GM18517 (cell line): ENCODE measurements at regions not wholly inside any gene's neighbourhood (a gene's known extent, or its start where the extent isn't known, plus 50 kb on each side); places are given as distances from the start of the nearest gene placed in this dataset.
"Not testable (repeated sequence)": the region's sequence is repeated elsewhere in the genome, so short reads cannot be mapped to it uniquely, and the experiment has no call there.

Experiments used
- ATAC-seq: cut with Tn5 transposase; IDR thresholded peaks from one replicate; pipeline ENCODE4 v1.9.1; 2021; ENCODE audit warnings: mild to moderate bottlenecking, moderate library complexity; ENCODE audit not compliant: unreplicated experiment

DNA sequence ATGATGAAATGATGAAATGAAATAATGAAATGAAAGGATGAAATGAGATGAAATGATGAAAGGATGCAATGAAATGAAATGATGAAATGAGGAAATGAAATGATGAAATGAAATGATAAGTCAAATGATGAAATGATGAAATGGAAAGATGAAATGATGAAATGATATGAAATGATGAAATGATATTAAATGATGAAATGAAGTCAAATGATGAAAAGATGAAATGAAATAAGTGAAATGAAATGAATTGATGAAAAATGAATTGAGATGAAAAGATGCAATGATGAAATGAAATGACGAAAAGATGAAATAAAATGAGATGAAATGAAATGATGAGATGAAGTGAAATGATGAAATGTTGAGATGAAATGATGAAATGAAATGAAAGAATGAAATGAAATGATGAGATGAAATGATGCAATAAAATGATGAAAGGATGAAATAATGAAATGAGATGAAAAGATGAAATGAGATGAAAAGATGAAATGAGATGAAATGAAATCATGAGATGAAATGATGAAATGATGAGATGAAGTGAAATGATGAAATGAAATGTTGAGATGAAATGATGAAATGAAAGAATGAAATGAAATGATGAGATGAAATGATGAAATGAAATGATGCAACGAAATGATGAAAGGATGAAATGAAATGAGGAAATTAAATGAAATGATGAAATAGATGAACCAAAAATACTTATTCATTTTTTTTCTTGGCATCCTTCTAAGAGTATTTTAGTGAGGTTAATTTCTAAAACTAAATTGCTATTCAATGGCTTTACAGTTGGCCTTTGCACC, 139.8 kb upstream of the ERV3-1 start:
- not testable (repeated sequence) for ATAC-seq

DNA sequence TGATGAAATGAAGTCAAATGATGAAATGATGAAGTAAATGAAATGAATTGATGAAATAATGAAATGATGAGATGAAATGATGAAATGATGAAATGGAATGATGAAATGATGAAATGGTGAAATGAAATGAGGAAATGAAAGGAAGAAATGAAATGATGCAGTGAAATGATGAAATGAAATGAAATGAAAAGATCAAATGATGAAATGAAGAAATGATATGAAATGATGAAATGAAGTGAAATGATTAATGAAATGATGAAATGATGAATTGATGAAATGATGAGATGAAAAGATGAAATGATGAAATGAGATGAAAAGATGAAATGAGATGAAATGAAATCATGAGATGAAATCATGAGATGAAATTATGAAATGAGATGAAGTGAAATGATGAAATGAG, 139.2 kb upstream of the ERV3-1 start:
- not testable (repeated sequence) for ATAC-seq

DNA sequence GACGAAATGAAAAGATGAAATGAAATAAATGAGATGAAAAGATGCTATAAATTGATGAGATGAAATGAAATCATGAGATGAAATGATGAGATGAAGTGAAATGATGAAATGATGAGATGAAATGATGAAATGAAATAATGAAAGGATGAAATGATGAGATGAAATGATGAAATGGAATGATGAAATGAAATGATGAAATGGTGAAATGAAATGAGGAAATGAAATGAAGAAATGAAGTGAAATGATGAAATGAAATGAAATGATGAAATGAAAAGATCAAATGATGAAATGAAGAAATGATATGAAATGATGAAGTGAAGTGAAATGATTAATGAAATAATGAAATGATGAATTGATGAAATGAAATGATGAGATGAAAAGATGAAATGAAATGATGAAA, 138.5 kb upstream of the ERV3-1 start:
- not testable (repeated sequence) for ATAC-seq

DNA sequence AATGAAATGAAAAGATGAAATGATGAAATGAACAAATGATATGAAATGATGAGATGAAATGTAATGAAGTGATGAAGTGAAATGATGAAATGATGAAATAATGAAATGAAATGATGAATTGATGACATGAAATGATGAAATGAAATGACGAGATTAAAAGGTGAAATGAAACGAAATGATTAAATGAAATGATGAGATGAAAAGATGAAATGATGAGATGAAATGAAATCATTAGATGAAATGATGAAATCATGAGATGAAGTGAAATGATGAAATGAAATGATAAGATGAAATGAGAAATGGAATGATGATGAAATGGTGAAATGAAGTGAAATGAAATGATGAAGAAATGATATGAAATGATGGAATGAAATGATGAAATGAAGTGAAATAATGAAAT, 138.1 kb upstream of the ERV3-1 start:
- not testable (repeated sequence) for ATAC-seq

DNA sequence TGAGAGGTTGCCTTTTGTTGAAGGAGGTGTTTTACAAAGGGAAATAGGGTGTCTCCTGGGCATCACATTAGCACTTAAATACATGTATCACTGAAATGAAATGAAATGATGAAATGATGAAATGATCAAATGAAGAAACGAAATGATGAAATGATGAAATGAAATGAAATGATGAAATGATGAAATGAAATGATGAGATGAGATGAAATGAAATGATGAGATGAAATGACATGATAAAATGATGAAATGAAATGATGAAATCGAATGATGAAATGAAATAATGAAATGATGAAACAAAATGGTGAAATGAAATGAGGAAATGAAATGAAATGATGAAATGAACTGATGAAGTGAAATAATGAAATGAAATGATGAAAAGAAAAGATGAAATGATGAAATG, 137.6 kb upstream of the ERV3-1 start:
- not testable (repeated sequence) for ATAC-seq

DNA sequence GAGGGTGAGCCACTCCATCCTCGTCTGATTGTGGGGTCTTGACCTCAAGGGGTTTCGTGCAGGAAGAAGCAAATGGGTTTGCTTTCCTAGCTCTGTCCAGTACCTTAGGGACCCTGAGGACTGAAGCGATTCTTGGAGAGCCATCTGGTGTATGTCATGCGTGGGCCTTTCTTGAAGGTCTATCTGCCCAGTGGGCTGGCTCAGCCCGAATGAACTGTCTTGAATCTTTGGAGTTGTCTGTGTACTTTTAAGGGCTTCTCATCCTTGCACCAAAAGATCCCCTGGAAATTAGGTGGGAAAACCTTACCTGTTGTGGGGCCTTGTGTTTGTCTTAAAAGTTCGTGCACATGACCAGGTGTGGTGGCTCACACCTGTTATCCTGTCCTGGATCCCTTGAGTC, 135.4 kb upstream of the ERV3-1 start:
- ATAC-seq: not testable (repeated sequence)

DNA sequence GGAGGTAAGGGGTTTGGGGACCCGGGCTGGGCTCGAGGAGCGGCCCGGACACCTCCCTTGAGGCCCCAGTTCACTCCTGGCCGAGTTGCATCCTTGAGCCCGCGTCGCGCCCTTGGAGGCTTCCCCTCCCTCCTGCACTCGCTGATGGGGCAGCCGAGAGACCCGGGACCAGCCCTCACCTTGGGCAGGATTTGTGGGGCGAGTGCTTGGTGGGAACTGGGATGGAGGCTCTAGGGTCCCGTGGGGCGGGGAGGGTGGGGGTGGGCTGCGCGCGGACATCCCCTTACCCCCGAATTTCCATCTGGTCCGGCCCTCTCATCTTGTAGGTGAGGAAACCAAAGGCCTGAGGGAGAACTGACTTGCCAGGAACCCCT, 134.9 kb upstream of the ERV3-1 start:
- ATAC-seq: not testable (repeated sequence)

DNA sequence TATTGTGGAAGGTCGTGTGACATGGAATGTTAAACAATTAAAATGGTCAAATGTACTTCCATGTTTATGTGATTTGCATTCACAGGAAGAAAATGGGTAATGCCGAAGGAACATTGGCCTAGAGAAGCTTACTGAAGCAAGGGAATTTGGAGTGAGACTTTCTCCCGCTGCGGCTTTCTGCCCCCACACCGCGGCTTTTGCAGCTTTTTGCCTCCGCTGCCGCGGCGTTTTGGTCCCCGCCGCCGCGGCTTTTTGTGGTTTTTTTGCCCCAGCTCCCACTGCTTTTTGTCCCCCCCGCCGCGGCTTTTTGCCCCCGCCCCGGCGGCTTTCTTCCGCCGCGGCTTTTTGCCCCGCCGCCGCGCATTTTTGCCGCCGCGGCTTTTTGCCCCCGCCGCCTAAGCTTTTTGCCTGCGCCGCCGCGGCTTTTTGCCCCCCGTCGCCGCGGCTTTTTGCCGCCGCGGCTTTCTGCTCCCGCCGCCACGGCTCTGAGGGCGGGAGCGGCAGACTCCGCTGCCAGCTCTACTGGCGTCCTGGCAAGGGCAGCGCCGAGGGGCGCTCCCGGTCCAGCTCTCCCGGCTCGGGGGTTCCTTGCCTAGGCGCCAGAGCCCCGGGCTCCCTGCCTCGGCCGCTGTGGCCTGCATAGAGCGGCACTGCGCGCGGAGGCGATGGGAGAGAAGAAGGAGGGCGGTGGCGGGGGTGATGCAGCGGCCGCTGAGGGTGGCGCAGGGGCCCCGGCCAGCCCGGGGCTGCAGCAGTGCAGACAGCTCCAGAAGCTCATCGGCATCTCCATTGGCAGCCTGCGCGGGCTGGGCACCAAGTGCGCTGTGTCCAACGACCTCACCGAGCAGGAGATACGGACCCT, 134.3 kb upstream of the ERV3-1 start:
- not testable (repeated sequence) for ATAC-seq

DNA sequence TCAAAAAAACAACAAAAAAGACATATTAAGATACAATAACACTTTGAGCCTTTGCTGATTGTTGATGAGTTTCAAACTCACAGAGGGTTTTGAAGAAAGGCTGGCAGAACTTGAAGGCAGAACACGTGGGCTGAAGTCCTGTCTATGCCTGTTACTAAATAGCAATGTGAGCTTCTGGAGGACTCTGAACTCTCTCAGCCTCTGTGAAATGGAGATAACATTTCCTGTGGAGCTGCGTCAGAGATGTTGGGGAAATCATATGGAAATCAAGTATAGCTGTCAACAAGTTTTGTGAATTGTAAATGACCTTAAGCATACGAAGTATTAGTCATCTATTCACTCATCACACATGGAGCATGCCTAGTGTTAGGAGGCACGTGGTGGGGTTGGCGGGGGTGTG, 130.4 kb upstream of the ERV3-1 start:
- not testable (repeated sequence) for ATAC-seq

DNA sequence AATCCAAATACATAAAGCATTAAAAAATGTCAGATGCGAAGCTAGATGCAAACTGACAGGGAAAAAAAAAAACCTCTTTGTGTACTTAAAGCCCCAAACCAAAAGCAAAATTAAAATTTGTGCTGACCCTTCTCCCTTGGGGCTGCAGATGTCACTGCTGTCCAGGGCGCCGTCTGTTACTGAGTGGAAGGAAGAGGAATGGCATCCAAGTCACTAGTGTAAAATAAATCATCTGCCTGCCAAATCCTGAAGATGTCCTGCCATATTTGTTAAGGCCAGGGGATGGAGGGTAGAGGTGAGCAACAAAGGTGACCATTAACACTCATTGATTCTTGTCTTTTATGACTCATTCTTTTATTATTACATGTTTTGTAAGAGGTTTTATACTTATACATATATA, 126.6 kb upstream of the ERV3-1 start:
- not testable (repeated sequence) for ATAC-seq

DNA sequence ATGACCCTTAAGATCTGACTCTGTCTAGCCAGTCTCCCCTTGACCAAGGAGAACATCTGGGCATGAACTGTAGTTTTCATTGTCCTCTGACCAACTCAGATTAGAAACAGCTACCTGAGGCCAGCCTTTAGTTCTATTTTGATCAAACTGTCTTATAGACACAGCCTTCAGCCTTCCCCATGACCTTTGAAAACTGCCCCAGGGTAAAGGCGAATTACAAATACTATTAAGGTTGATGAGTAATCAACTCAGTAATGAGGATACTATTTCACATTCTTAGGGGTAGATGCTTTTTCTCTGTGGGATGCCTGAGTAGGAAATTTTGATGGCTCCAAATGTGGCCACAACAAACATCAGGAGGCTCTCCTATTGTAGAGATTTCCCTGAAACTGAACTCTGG, 125.8 kb upstream of the ERV3-1 start:
- not testable (repeated sequence) for ATAC-seq

DNA sequence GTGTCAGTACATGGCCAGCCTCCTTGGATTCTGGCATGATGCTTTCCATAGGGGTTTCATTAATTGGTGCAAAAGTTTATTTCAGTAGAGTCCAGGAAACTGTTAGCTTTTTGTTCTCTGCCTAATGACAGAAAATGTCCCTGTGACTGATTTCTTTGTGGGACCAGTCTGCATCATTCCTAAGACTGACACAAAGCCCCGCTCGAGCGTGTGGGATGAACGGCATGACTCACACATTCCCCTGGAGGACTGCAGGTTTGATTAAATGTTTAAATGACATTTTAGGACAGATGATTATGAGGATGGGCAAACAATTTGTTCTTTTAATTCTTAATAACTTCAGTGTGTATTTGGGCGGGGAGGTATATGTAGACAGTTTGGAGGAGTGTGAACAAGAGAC, 120.9 kb upstream of the ERV3-1 start:
- ATAC-seq: not testable (repeated sequence)

DNA sequence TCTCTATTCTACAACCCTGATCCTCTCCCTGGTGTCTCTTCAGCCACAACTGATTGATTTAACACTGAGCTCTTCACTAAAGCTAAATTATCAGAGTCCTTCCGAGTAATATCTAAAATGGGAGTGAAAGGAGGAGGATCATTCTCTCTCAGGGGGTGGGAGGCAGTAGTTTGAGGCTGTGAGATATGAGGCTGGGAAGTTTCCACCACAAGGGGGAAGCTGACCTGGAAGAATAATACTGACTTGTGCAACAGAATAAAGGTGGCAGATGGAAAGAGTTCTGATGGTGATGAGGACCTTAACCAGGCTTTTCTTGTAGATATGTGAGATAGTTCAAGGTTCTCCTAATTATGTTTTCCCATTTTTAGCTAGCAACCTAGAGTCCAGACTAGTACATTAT, 118.1 kb upstream of the ERV3-1 start:
- ATAC-seq: not testable (repeated sequence)

DNA sequence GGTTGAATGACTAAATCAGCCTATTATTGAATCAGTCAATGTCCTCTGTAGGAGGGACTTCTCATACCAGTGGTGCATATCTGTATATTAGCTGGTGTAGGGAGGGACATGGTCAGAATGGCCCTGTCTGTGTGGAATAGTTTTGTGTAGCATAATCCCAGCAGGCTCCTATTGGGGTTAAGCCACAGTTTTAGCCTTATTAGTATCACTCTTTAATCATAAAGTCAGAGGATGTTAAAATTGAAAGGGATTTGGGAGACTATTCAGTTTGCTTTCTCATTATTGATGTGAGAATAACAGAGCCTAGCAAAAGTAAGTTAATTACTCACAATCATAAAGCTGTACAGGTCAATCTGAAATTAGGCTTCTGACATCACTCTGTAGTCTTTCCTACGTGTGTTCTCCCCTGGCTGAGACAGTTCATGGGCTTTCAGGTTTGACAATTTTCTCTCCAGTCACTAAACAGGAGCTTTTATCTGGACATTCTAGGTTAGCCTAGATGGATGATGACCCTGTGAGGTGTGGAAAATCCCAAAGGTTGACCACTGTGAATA, 99.2 kb upstream of the ERV3-1 start:
- ATAC-seq: not testable (repeated sequence)

DNA sequence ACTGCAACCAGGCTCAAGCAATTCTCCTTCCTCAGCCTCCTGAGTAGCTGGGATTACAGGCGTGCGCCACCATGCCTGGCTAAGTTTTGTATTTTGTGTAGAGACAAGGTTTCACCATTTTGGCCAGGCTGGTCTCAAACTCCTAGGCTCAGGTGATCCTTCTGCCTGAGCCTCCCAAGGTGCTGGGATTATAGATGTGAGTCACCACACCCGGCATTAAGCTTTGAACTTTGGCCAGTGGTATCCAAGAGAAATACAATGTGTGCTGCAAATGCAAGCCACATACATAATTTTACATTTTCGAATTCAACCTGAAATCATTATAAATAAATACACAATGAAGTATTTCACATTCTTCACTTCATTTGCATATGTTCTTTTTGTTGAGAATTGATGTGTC, 94.0 kb upstream of the ERV3-1 start:
- ATAC-seq: not testable (repeated sequence)

DNA sequence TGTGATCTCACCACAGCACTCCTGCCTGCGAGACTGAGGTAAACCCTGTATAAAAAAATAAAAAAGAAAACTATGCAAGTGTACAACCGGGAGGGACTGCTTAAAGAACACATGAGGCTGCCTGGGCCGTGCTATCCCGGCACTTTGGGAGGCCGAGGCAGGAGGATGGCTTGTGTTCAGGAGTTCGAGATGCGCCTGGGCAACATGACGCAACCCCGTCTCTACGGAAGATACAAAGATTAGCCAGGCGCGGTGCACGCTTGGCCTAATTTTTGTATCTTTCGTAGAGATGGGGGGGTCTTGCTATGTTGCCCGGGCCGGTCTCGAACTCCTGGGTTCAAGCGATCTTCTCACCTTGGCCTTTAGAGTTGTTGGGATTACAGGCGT, 75.2 kb upstream of the ERV3-1 start:
- not testable (repeated sequence) for ATAC-seq

DNA sequence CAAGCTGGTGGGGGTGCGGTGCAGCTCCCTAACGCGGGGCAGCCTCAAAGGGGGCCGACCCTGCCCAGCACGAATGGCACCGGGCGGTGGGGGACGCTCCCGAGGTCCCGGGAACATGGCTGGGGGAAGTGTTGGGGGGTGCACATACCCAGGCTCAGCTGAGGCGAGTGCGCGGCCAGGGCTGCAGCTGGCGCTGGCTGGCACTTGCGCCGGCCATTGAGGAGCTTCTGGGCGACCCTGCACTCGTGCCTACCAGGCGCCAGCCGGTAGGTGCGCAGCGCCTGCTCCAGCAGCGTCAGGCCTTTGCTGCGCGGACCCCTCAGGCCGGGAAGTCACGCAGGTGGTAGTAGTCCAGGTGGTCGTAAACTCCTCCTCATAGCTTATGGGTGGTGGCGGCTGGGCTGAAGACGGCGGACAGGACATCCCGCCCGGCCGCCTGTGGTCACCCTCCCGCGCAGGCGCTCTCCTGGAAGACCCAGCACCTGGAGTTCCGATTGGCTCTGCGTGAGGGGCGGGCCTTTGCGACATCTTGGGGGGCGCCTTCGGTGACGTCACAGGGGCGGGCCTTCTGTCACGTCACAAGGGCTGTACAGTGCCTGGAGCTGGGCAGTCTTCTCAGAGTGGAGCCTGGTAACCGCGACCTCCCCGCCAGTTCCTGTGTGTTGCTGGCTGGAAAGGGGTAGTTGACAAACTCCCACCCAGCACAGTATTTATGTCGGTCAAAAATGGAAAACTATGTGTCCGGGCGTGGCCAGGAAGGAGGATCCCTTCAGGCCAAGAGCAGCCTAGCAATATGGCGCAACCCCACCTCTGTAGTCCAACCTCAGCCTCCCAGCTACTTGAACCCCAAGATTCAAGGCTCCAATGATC, 74.5 kb upstream of the ERV3-1 start:
- peak; percentile 98 for ATAC-seq

DNA sequence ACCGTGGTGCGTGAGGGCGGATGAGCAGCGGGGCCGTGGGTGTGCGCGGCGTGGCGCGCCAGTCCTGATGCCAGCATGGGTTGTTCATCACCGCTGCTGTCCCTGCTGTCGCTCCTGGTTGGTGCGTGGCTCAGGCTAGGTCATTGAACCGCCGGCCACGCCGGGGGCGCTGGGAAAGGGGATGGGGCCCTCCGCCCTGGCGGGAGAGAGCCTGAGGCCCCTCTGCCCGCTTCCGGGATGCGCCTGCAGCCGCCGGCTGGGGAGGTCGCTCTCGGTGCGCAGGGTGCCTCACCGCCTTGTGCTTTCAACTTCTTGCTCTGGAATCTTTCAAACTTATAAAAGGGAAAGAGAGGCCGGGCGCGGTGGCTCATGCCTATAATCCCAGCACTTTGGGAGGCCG, 68.5 kb upstream of the ERV3-1 start:
- ATAC-seq: not testable (repeated sequence)

DNA sequence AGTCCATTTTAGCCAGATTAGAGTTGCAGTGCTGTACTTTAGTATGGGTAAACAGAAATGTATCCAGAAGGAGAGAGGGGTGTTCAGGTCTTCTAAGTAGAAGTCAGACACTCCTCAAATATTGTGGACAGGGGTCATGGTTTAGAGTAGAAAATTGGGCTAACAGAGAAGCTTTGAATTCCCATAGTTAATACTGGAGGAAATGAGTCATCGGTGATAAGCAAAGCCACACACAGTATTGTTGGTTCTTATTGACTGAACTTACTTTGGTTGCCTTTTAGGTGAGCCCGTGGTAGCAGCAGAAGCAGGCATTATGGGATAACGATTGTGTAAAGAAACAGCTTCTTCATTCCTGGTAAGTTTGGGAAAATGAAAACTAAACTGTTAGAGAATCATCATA, 66.7 kb upstream of the ERV3-1 start:
- ATAC-seq: not testable (repeated sequence)

DNA sequence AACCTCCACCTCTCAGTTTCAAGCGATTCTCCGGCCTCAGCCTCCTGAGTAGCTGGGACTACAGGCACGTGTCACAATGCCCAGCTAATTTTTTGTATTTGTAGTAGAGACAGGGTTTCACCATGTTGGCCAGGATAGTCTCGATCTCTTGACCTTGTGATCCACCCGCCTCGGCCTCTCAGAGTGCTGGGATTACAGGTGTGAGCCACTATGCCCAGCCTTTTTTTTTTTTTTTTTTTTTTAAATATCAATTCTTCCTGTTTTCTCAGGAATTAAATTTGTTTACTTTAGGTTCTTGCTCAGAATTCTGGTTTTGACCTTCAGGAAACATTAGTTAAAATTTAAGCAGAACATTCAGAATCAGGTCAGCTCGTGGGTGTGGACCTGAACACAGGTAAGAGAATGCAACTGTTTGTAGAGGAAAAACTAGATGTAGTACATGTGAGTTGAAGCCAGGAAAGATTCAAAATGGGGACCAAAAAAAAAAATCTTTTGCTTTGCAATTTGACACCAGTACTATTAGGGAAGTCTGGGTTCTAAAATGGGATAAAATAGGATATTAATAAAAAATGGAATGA, 65.5 kb upstream of the ERV3-1 start:
- not testable (repeated sequence) for ATAC-seq
